H1 (cell line): ENCODE measurements at regions not wholly inside any gene's neighbourhood (a gene's known extent, or its start where the extent isn't known, plus 50 kb on each side); places are given as distances from the start of the nearest gene placed in this dataset.

Source experiments
- CTCF ChIA-PET: fragments of 300-600 bp; sonication (Branson Sonifier 250); formaldehyde crosslinking; loops from one replicate; lab custom pipeline; 2021; ENCODE audit not compliant: partially characterized antibody; lab: Charles Lee
- POLR2A ChIA-PET: fragments of 300-600 bp; sonication (Branson Sonifier 250); formaldehyde crosslinking; loops from one replicate; lab custom pipeline; 2021; ENCODE audit warnings: inconsistent platforms; ENCODE audit not compliant: partially characterized antibody; lab: Charles Lee
- DNase-seq, 2 experiments: peaks; one replicate each; pipeline versions ENCODE4 v3.0.0 to v3.0.0-alpha.2; 2010 to 2022; ENCODE audit warnings: low spot score in 2 of 2, low read depth in 1 of 2, mixed read lengths in 1 of 2
- FAIRE-seq: peaks from 2 replicates; lab custom pipeline; 2011; peaks lifted over from hg19 to GRCh38; lab: Jason Lieb, UNC
- H2AFZ ChIP-seq: 2 replicates; pipeline ENCODE4 v1.8.1; 2012; ENCODE audit warnings: low read length, inconsistent platforms
- H2AK5ac ChIP-seq: 2 replicates; pipeline ENCODE4 v1.6.1; 2013; ENCODE audit warnings: low read depth, low read length
- H2BK120ac ChIP-seq: replicated peaks from 2 replicates; pipeline ENCODE3; 2013; ENCODE audit warnings: low read depth, low read length, inconsistent platforms
- H2BK12ac ChIP-seq: 2 replicates; pipeline ENCODE4 v1.6.1; 2013; ENCODE audit warnings: low read depth, low read length
- H2BK15ac ChIP-seq: 2 replicates; pipeline ENCODE4 v1.6.1; 2013; ENCODE audit warnings: low read length
- H2BK20ac ChIP-seq: 2 replicates; pipeline ENCODE4 v1.6.1; 2013; ENCODE audit warnings: low read length
- H2BK5ac ChIP-seq: 2 replicates; pipeline ENCODE4 v1.6.1; 2013; ENCODE audit warnings: low read depth, low read length
- H3K14ac ChIP-seq: 2 replicates; pipeline ENCODE4 v1.6.1; 2013; ENCODE audit warnings: inconsistent platforms; ENCODE audit not compliant: insufficient read length
- H3K18ac ChIP-seq: 2 replicates; pipeline ENCODE4 v1.6.1; 2013; ENCODE audit warnings: low read length; ENCODE audit errors: extremely low read depth
- H3K23ac ChIP-seq: 2 replicates; pipeline ENCODE4 v1.6.1; 2013; ENCODE audit warnings: inconsistent platforms; ENCODE audit not compliant: insufficient read length
- H3K23me2 ChIP-seq: 2 replicates; pipeline ENCODE4 v1.6.1; 2013; ENCODE audit warnings: low read depth, low read length
- H3K27ac ChIP-seq: 2 replicates; pipeline ENCODE4 v1.6.1; 2011; ENCODE audit warnings: low read depth, low read length, inconsistent platforms
- H3K27me3 ChIP-seq, 4 experiments: replicated peaks in 1 of 4; 1 replicate in 1 of 4; 2 replicates in 3 of 4; pipeline versions ENCODE4 v1.6.1 to v1.8.1; 2011 to 2013; ENCODE audit warnings: low read length in 3 of 4, mild to moderate bottlenecking in 3 of 4, inconsistent platforms in 2 of 4, mixed read lengths in 2 of 4, moderate library complexity in 1 of 4; ENCODE audit not compliant: control insufficient read depth in 3 of 4, insufficient read depth in 3 of 4; ENCODE audit errors: extremely low read depth in 1 of 4
- H3K36me3 ChIP-seq, 4 experiments: 2 replicates each; pipeline versions ENCODE4 v1.6.1 to v1.8.1; 2011 to 2013; ENCODE audit warnings: mild to moderate bottlenecking in 4 of 4, low read length in 3 of 4, moderate library complexity in 2 of 4, control low read depth in 1 of 4, inconsistent platforms in 1 of 4; ENCODE audit not compliant: insufficient read depth in 4 of 4, control insufficient read depth in 2 of 4
- H3K4ac ChIP-seq: replicated peaks from 2 replicates; pipeline ENCODE3; 2013; ENCODE audit warnings: low read length, low read depth, mixed read lengths, inconsistent platforms; ENCODE audit not compliant: insufficient read length
- H3K4me1 ChIP-seq, 4 experiments: replicated peaks in 1 of 4; 1 replicate in 1 of 4; 2 replicates in 3 of 4; pipeline versions ENCODE4 v1.6.1 to v1.8.1; 2011 to 2013; ENCODE audit warnings: low read length in 3 of 4, inconsistent platforms in 2 of 4, mixed read lengths in 1 of 4; ENCODE audit not compliant: insufficient read depth in 4 of 4, control insufficient read depth in 3 of 4
- H3K4me2 ChIP-seq, 2 experiments: 2 replicates each; pipeline versions ENCODE4 v1.6.1 to v1.8.1; 2011 to 2013; ENCODE audit warnings: low read depth in 2 of 2, low read length in 2 of 2, control low read depth in 1 of 2, inconsistent platforms in 1 of 2, mild to moderate bottlenecking in 1 of 2; ENCODE audit not compliant: insufficient read depth in 1 of 2
- H3K4me3 ChIP-seq, 4 experiments: fragments of 200-600, 300-600 bp in 1 of 4; sonication (generic), shearing (Covaris generic), sonication (Bioruptor Twin) in 1 of 4; 2 replicates each; pipeline versions ENCODE4 v1.5.1 to v1.8.1; 2011 to 2016; ENCODE audit warnings: low read length in 4 of 4, low read depth in 3 of 4, control low read depth in 2 of 4, inconsistent platforms in 2 of 4, mild to moderate bottlenecking in 2 of 4, mixed read lengths in 1 of 4, moderate library complexity in 1 of 4; ENCODE audit not compliant: insufficient read depth in 2 of 4; ENCODE audit errors: extremely low read depth in 1 of 4
- H3K56ac ChIP-seq: replicated peaks from 2 replicates; pipeline ENCODE3; 2013; ENCODE audit warnings: low read depth, mild to moderate bottlenecking, mixed read lengths, low read length, inconsistent platforms; ENCODE audit not compliant: insufficient read length
- H3K79me1 ChIP-seq: 2 replicates; pipeline ENCODE4 v1.6.1; 2013; ENCODE audit warnings: low read depth, low read length, control low read depth
- H3K79me2 ChIP-seq, 2 experiments: 2 replicates each; pipeline versions ENCODE4 v1.6.1 to v1.8.1; 2012 to 2013; ENCODE audit warnings: low read length in 2 of 2, mild to moderate bottlenecking in 2 of 2, inconsistent platforms in 1 of 2; ENCODE audit not compliant: insufficient read depth in 2 of 2, control insufficient read depth in 1 of 2
- H3K9ac ChIP-seq, 4 experiments: replicated peaks in 1 of 4; 1 replicate in 1 of 4; 2 replicates in 3 of 4; pipeline versions ENCODE4 v1.6.1 to v1.8.1; 2011 to 2013; ENCODE audit warnings: low read depth in 3 of 4, low read length in 3 of 4, control low read depth in 2 of 4, mild to moderate bottlenecking in 2 of 4, moderate library complexity in 2 of 4, inconsistent platforms in 1 of 4; ENCODE audit errors: extremely low read depth in 1 of 4
- H3K9me3 ChIP-seq, 2 experiments: 2 replicates each; pipeline versions ENCODE4 v1.6.1 to v1.8.1; 2012 to 2013; ENCODE audit warnings: mild to moderate bottlenecking in 2 of 2, moderate library complexity in 2 of 2, control low read depth in 1 of 2, inconsistent platforms in 1 of 2, low read depth in 1 of 2, low read length in 1 of 2, mixed read lengths in 1 of 2; ENCODE audit not compliant: insufficient read depth in 2 of 2
- H4K20me1 ChIP-seq, 2 experiments: replicated peaks in 1 of 2; 2 replicates each; pipeline versions ENCODE3 to v1.8.1; 2011 to 2013; ENCODE audit warnings: inconsistent platforms in 2 of 2, low read length in 2 of 2, mild to moderate bottlenecking in 1 of 2; ENCODE audit not compliant: insufficient read depth in 2 of 2, control insufficient read depth in 1 of 2
- H4K5ac ChIP-seq: 2 replicates; pipeline ENCODE4 v1.6.1; 2013; ENCODE audit warnings: low read length, low read depth, mixed read lengths, inconsistent platforms; ENCODE audit not compliant: insufficient read length
- H4K8ac ChIP-seq: 2 replicates; pipeline ENCODE4 v1.8.0; 2013; ENCODE audit warnings: mild to moderate bottlenecking, moderate library complexity, low read length, inconsistent platforms; ENCODE audit not compliant: insufficient read depth; ENCODE audit errors: extremely low read depth
- H4K91ac ChIP-seq: replicated peaks from 2 replicates; pipeline ENCODE3; 2013; ENCODE audit warnings: low read length, mixed read lengths, inconsistent platforms; ENCODE audit not compliant: insufficient read length
- ASH2L ChIP-seq: fragments of 200-600, 300-600 bp; sonication (generic); IDR thresholded peaks from one replicate; pipeline ENCODE4 v1.7.1; 2017; ENCODE audit warnings: low read length
- BACH1 ChIP-seq: IDR thresholded peaks from 2 replicates; pipeline ENCODE4 v1.6.1; 2012; ENCODE audit warnings: low read length, improper control_type of control experiment
- CBX8 ChIP-seq: fragments of 300-800, 300-1000 bp; sonication (generic); IDR thresholded peaks from 2 replicates; pipeline ENCODE4 v1.7.1; 2016; ENCODE audit warnings: low read depth, low read length, borderline replicate concordance
- CTBP2 ChIP-seq: IDR thresholded peaks from 2 replicates; pipeline ENCODE4 v1.7.0; 2011; ENCODE audit warnings: borderline replicate concordance, mild to moderate bottlenecking, moderate library complexity, mixed read lengths, low read length; ENCODE audit not compliant: insufficient read depth, insufficient read length
- EZH2 ChIP-seq: fragments of 200-600 bp; sonication (generic); IDR thresholded peaks from 2 replicates; pipeline ENCODE4 v1.7.1; 2012; ENCODE audit warnings: low read depth, mild to moderate bottlenecking, moderate library complexity, low read length, inconsistent platforms; ENCODE audit not compliant: severe bottlenecking
- JUN ChIP-seq: IDR thresholded peaks from 2 replicates; pipeline ENCODE4 v1.6.1; 2011; ENCODE audit warnings: low read depth, mild to moderate bottlenecking, improper control_type of control experiment, low read length
- JUND ChIP-seq: IDR thresholded peaks from 2 replicates; pipeline ENCODE4 v1.6.1; 2011; ENCODE audit warnings: mild to moderate bottlenecking, improper control_type of control experiment, low read length
- KDM1A ChIP-seq: fragments of 200-600, 300-600 bp; sonication (generic); IDR thresholded peaks from 2 replicates; pipeline ENCODE4 v1.7.1; 2016; ENCODE audit warnings: mild to moderate bottlenecking, low read length, borderline replicate concordance
- MAX ChIP-seq: IDR thresholded peaks from 2 replicates; pipeline ENCODE4 v1.6.1; 2012; ENCODE audit warnings: inconsistent platforms
- POLR2AphosphoS5 ChIP-seq: IDR thresholded peaks from 2 replicates; pipeline ENCODE4 v1.6.1; 2011; ENCODE audit warnings: low read depth, low read length
- RFX5 ChIP-seq: IDR thresholded peaks from 2 replicates; pipeline ENCODE4 v1.6.1; 2011; ENCODE audit warnings: low read depth, low read length, improper control_type of control experiment, borderline replicate concordance
- TAF7 ChIP-seq: optimal IDR thresholded peaks from 2 replicates; pipeline ENCODE3; 2011; ENCODE audit warnings: low read depth, mild to moderate bottlenecking, inconsistent platforms, low read length, moderate library complexity, borderline replicate concordance
- TCF12 ChIP-seq: IDR thresholded peaks from 2 replicates; pipeline ENCODE4 v1.6.1; 2011; ENCODE audit warnings: low read depth, mild to moderate bottlenecking, low read length
- TEAD4 ChIP-seq: IDR thresholded peaks from 2 replicates; pipeline ENCODE4 v1.6.1; 2012; ENCODE audit warnings: low read depth, low read length, inconsistent platforms, mixed read lengths
- YY1 ChIP-seq: IDR thresholded peaks from 2 replicates; pipeline ENCODE4 v1.6.1; 2011; ENCODE audit warnings: low read depth, mild to moderate bottlenecking, low read length
- ZNF274 ChIP-seq: IDR thresholded peaks from 2 replicates; pipeline ENCODE4 v1.7.0; 2012; ENCODE audit warnings: low read length, borderline replicate concordance; ENCODE audit errors: extremely low read depth
- WGBS, 2 experiments: shearing (Covaris generic) in 1 of 2; methylation state at CpG; one replicate each; pipeline versions ENCODE4 v1.1.6 to v1.1.7; 2013 to 2015; ENCODE audit warnings: low lambda C conversion rate in 2 of 2, mixed read lengths in 2 of 2, inconsistent platforms in 1 of 2, low coverage in 1 of 2, missing lambda C conversion rate in 1 of 2; ENCODE audit not compliant: insufficient replicate concordance in 2 of 2, insufficient coverage in 1 of 2, insufficient read length in 1 of 2; ENCODE audit errors: extremely low coverage in 1 of 2, missing lambda C conversion rate in 1 of 2; 5-methylcytosine and 5-hydroxymethylcytosine counted together

- Histone ChIP-seq H4K8ac (no peak overlapping the region), H2BK120ac (no peak overlapping the region), H2AFZ (no peak overlapping the region), H4K91ac (no peak overlapping the region), H3K9ac (no peak overlapping the region), H2BK15ac (no peak overlapping the region), H3K36me3 (no peaks in the 10 kb centered on the region), H3K4me2 (no peak overlapping the region), H3K4me1 (no peaks in the 10 kb centered on the region), H2BK12ac (no peak overlapping the region), H3K23ac (no peak overlapping the region), H3K18ac (no peak overlapping the region), H3K27me3 (peaks cover 0 to 1% (median 0%) of the 10 kb centered on the region in 4 experiments; a peak in 1 of 7 replicates), H3K4ac (no peak overlapping the region), H2BK5ac (no peak overlapping the region), H3K9me3 (no peaks in the 10 kb centered on the region), H2AK5ac (no peak overlapping the region), H3K56ac (no peak overlapping the region), H3K14ac (no peak overlapping the region), H4K20me1 (no peaks in the 10 kb centered on the region), H2BK20ac (no peak overlapping the region), H3K27ac (no peak overlapping the region), H3K79me2 (no peaks in the 10 kb centered on the region), H4K5ac (no peak overlapping the region), H3K79me1 (no peaks in the 10 kb centered on the region), H3K4me3 (no peak overlapping the region), H3K23me2 (no peaks in the 10 kb centered on the region; the same call in 1 of the 2 replicates)
- ChIA-PET CTCF (no interaction called here), POLR2A (no interaction called here)
- DNase-seq (no peak), FAIRE-seq (no peak)
- WGBS, 2 experiments = 92% methylated on average over 2 of the region's 2 CpGs; no CpG with 5 or more reads in 1 of the 2 experiments
- TF ChIP-seq JUN = no peak
- TF ChIP-seq MAX = no peak
- TF ChIP-seq CTBP2 = no peak
- TF ChIP-seq BACH1 = no peak
- TF ChIP-seq TEAD4 = no peak
- no peak for TF ChIP-seq CBX8
- no peak for TF ChIP-seq RFX5
- TF ChIP-seq KDM1A = no peak
- no peak for TF ChIP-seq JUND
- no peak for TF ChIP-seq EZH2
- no peak for TF ChIP-seq ZNF274
- no peak for TF ChIP-seq YY1
- TF ChIP-seq TCF12 = no peak
- TF ChIP-seq POLR2AphosphoS5 = no peak
- TF ChIP-seq ASH2L = no peak
- TF ChIP-seq TAF7 = no peak
Observed at GRCh38 chr21:20760221-20760620, 238.0 kb upstream of the NCAM2 start.
